Astrocyte of the cerebellum (primary cell): ENCODE measurements at regions not wholly inside any gene's neighbourhood (a gene's known extent, or its start where the extent isn't known, plus 50 kb on each side); places are given as distances from the start of the nearest gene placed in this dataset.

Experiments
- DNase-seq: peaks from one replicate; pipeline ENCODE4 v3.0.0-alpha.2; 2011; ENCODE audit warnings: low read depth
- H3K4me3 ChIP-seq: 2 replicates; pipeline ENCODE4 v1.5.1; 2011; ENCODE audit warnings: mild to moderate bottlenecking, low read depth, low read length, moderate library complexity
- CTCF ChIP-seq: IDR thresholded peaks from 2 replicates; pipeline ENCODE4 v1.5.1; 2012; ENCODE audit warnings: low read length, low read depth, moderate library complexity, mild to moderate bottlenecking; ENCODE audit errors: missing control alignments
- in situ Hi-C: cut with HindIII; loops from 2 replicates; pipeline ENCODE4 v1.10.0; 2017; ENCODE audit warnings: low sequenced_read_pairs

- no peak overlapping the region for H3K4me3 ChIP-seq
- TF ChIP-seq CTCF: no peak
- in situ Hi-C loops: no loop called here
- no peak for DNase-seq
Measured at GRCh38 chr9:1140057-1140456, 89.9 kb downstream of the DMRT2 start.

GRCh38 chr9:1151691-1152090 is 101.5 kb downstream of the DMRT2 start:
- H3K4me3 ChIP-seq: no peak overlapping the region
- in situ Hi-C loops: no loop called here
- DNase-seq: no peak
- TF ChIP-seq CTCF: no peak

GRCh38 chr9:1152171-1152570 is 102.0 kb downstream of the DMRT2 start:
- no peak for DNase-seq
- TF ChIP-seq CTCF: no peak
- H3K4me3 ChIP-seq: no peak overlapping the region
- in situ Hi-C loops: no loop called here

- no peak for DNase-seq
- in situ Hi-C loops: no loop called here
Measured at GRCh38 chr9:1154739-1155138, 104.6 kb downstream of the DMRT2 start.

GRCh38 chr9:1155602-1156001 is 105.4 kb downstream of the DMRT2 start:
- DNase-seq: no peak
- in situ Hi-C loops: no loop called here
- no peak for TF ChIP-seq CTCF
- no peak overlapping the region for H3K4me3 ChIP-seq

More at GRCh38 chr9:1154739-1155138, 104.6 kb downstream of the DMRT2 start:
- H3K4me3 ChIP-seq: no peak overlapping the region
- TF ChIP-seq CTCF: no peak

GRCh38 chr9:1156794-1157550 is 106.8 kb downstream of the DMRT2 start:
- TF ChIP-seq CTCF: no peak
- in situ Hi-C loops: no loop called here

More at GRCh38 chr9:1156794-1157550, 106.8 kb downstream of the DMRT2 start:
- no peak for DNase-seq
- H3K4me3 ChIP-seq: no peak overlapping the region
